Activated T-cell treated with anti-CD3 and anti-CD28 coated beads for 24 hours (primary cell): ENCODE measurements at regions not wholly inside any gene's neighbourhood (a gene's known extent, or its start where the extent isn't known, plus 50 kb on each side); places are given as distances from the start of the nearest gene placed in this dataset.

Source experiments
- DNase-seq: peaks from one replicate; pipeline ENCODE4 v3.0.0-alpha.2; 2020; ENCODE audit warnings: low read depth

DNA sequence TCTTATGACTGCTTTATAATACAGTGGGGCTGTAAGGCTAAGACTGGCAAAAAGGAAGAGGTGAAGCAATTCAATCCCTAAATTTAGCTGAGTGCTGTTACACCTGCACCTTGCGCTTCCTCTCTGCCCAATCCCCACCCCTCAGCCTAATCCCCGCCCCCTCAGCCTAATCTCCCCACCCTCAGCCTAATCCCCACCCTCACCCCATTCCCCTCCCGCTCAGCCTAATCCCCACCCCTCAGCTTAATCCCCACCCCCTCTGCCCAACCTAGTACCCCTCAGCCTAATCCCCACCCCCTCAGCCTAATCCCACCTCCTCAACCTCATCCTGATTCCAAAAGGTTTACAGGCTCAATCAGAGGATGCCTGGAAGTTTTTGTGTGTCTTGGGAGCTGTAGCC is 155.5 kb downstream of the PMP22 start:
- no peak for DNase-seq

DNA sequence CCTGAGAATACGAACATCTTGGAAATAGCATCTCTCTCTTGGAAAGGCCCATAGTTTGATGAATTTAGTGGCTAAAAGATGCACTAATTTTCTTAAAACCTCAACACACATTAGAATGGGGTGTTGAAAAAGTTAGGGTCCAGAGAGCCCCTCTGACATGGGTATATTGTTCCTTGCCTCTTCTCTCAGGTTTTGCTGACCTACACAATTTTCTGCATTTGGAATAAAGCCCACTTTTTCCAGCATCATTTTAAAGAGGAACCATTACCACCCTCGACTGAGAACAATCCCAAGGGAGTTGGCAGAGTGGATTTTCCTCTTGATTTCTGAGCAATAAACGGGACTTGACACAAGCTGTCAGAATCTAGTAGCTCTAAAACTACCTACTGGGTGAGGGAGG is 156.1 kb downstream of the PMP22 start:
- no peak for DNase-seq

DNA sequence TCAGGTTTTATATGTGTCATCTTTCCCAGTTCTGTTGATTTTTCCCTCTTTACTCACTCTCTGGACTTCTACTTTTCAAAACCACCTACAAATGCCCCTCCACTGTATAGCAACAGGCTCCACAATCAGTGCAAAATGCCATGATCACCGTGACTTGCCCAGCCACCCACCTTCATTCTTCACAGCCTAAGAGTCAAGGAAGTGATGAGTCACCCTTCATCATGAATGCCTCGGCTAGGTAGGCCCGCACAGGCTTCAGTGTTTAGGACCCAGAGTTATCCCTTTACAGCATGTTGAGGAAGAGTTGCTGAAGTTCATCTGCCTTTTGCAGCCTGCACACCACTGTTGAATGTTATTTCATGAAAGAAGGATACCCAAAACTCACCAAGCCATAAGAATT is 158.6 kb downstream of the PMP22 start:
- no peak for DNase-seq

DNA sequence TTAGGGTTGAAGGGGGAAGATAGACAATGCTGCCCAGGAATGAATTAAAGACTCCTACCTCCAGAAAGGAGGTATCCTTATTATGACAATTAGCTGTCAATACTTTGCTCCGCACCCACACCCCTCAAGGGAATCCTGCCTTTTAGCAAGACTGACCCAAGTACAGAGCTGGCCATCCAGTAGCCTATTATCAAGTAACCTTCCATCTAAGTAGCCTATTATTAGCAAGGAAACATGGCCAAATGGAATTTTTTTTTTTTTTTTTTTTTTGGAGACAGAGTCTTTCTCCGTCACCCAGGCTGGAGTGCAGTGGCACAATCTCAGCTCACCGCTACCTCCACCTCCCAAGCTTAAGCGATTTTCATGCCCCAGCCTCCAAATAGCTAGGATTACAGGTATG is 161.3 kb downstream of the PMP22 start:
- no peak for DNase-seq

DNA sequence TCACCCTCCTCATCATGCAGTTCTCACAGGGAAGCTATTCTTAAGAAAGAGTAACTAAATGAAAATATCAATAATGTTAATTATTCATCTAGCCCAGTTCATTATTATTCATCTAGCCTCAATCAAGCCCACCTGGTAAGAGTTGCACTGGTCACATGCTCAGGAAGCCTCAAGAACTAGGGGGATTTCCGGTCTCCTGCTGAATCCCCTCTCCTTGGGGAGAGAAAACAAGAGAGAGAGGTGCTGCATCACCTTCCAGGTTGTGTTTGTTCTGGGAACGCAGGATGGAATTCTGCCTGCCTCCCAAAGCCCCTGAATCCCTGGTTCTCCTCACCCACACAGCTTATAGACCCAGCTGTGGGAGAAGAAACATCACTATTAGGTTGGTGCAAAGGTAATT is 164.0 kb downstream of the PMP22 start:
- no peak for DNase-seq

DNA sequence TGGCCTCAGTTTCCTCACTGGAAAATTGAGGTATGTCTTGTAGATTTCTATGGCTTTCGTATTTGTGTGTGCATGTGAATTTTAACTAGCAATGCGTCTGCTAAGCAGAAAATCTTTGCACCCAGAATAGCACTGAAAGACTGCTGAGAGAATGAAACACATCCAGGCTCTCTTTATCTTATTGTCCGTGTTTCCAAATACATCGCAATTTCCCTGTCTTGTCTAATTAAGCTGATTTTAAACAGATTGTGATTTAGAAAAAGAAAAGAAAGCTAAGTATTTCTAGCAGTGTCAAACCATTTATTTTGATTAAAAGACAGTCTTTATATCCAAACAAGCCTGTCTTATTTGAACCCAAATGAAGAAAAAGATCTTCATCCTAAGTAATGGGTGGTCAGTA is 168.6 kb downstream of the PMP22 start:
- no peak for DNase-seq

DNA sequence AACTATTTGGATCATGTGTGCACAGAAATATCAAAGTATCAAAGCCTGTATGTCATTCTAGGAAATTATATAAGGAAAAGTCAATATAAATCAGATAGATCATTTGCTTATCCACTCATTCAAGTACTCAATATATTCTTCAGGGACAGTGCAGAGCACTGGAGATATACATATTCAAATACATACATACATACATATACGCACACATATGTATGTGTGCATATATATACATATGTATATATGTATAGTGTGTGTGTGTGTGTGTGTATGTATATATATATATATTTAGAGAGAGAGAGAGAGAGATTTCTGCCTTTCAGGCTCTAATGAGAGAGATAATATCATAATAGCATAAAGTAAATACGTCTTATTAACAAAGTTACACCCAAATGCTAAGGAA is 169.2 kb downstream of the PMP22 start:
- DNase-seq, result no peak

DNA sequence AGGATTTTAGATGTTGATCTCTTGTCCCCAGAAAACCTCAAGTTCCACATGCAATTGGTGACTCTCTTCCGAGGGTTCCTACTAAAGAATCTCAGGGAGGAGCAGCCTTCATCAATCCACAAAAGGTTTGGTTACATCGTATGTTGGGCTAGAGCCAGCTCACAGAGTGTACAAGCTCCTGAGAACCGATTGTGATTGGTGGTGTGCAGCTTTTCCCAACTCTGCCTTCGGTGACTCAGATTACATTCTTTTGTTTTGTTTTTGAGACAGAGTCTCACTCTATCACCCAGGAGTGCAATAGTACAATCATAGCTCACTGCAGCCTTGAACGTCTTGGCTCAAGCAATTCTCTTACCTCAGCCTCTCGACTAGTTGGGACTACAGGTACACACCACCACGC is 172.4 kb downstream of the PMP22 start:
- no peak for DNase-seq

DNA sequence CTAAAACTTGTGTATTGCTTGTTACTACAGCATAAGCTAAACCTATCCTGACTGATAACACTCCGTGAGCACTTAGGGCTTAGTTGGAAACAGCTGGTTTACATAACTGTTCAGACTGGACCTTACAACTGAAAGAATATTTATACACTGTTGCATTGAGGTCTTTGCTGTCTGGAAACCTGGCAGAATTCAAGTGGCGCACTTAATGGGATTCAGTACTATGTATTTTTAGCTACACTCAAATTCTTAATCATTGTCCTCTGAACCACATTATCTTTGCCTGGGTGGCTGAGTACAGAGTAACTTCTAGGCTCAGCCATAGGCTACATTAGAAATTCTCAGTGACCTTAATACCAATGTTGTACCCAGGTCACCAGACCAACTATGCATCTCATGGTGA is 172.9 kb downstream of the PMP22 start:
- DNase-seq, result no peak

DNA sequence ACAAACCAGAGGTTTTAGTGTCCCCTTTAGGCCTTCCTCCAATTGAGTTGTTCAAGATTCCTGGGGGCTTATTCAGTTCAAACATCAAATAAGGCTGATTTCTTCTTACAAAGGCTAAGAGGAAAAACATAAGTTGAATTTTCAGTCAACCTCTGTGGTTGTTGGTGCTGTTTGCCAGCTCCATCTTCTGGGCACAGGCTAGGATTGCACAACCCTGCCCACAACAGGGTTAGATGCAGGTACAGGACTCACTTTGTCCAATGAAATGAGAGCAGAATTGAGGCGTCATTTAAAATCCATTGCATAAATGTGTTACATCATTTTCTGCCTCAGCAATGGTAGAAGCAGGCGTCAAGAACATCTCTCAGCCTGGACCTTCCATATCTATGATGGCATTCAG is 173.3 kb downstream of the PMP22 start:
- no peak for DNase-seq

DNA sequence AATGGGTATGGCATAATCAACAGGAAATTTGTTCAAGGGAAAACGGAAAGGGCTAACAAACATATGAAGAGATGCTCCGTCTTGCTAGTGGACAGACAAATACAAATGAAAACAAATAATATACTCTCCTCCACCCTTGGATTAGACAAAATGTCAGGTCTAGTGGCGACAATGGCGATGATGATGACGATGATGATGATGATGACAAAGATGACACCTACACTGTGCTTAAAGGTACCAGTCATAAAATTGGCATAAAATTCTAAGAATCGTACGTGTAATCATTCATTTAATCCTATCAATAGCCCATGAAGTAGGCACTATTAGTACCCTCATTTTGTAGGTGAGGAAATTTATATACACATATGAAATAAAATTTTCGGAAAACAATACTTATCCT is 174.6 kb downstream of the PMP22 start:
- DNase-seq, result no peak

DNA sequence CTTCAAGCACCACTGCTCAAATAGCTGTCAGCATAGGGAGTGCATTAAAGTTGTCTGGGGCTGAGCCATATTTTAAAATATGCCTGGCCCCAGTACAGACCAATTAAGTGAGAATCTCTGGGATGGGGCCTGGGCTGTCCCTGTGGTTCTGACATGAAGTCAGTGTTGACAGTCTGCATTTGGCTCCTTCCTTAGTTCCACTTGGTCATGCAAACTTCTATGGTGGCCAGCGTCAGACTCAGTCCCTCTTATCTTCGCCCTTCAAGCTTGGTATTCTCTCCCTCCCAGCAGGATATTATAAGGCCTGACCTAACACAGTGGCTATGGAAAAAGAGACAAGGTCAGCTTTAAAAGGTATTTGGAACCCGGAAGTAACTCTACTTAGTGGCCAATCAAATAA is 177.2 kb downstream of the PMP22 start:
- DNase-seq, result no peak

DNA sequence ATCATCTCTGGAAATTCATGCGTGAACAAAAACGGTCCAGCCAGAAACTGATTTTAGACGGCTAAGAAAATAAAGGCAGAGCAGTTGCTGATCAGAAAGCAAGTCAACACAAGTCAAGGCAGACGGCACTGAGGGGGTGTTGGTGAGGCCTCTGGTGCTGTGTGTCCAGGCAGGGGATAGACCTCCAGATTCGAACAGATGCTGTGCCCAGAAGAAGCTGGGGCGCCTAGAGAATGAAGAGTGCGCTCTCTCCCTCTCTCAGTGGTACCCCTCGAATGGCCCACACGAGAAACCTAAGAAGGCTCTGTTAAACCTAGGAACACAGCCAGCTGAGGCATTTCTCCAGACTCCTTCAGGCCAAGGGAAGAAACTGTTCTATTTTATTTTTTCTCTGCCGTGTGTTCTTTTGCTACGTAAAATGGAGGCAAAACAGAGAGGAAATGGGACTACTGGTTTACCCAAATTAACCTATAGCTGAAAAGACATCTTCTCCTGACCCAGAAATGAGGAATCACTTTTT is 178.3 kb downstream of the PMP22 start:
- DNase-seq, result no peak

DNA sequence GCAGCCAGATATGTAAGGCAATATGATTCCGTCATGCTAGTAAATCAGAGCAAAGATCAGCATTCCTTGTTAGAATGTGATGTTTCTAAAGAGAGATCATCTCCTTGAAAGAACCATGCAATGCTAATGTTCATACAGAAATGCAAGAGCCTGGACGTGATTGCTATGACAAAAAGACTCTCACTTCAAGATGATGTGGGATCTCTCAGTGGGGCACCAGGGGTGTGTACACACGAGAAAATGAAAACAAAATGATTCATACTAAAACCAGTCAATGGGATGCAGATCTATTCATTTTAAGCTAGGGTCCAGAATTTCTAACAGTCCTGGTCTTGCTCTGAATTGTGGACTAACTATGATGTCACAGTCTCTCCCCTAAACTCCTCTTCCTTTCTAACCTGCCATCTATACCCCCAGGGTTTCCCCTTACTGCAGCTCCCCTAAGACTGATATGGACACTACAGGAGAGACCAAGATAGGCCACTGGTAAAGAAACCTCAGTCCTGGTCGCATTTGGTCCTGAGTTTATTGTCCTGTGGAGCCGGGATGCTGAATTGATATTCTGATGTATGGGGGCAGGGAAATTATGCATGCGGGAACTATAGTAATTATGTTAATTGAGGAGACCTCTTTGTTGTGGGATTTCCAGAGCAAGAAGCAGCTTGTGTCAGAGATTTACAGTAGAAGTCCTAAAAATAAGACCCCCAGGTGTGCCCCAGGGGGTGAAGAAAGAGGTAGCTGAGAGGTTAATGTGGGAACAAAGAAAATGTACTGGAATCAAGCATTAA is 179.0 kb downstream of the PMP22 start:
- no peak for DNase-seq

DNA sequence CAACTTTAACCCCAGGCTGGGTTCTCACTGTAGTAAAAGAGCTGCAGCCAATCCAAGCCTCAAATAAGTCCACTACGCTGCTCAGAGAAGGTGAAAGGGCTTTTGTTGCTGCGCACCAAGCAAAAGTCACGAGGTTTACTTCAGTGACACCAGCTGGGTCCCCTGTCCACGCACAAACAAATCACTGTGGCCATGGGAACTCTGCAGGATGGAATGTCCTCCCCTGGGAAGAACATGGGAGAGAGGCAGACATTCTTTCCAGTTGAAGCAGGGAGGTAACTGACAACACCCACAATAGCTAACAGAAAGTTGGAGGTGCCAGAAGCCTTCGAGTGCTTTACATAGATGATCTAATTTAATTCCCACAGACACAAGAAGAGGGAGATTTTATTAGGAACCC is 181.9 kb downstream of the PMP22 start:
- no peak for DNase-seq

DNA sequence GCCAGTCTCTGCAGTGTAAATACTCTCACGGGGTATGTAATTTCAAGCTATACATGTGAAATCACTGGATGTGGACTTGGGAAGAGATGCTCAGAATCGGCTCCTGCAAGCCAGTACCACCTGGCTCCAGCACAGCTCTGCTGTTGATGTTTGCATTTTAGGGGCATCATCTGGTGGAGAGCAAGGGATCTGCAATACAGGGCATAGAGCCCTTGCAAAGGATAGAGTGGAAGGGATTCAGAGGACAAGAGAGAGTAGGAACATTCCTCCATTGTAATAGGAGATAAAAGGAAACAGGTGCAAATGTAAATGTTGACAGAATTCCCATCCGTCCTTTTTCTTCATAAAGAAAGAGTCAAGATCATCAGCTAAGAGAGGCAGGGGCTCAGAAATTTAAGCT is 184.1 kb downstream of the PMP22 start:
- DNase-seq, result no peak

DNA sequence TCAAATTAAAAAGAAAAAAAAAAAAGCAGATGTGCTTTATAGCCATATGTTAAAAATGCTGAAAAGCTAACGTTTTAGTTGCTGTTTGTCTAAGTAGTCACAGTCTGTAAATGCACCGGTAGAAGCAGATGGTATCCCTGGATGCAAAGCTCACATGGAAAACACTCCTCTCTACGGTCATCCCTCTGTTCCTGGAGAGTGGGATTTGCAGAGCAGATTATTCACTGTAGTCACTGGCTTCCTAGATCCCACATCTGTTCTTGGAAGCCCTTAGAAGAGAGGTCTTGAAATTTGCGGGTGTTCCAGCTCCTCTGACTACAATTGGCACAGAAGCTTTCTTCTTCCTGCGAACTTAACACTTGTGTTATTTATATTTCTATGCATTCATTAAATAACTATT is 186.6 kb downstream of the PMP22 start:
- DNase-seq, result no peak

DNA sequence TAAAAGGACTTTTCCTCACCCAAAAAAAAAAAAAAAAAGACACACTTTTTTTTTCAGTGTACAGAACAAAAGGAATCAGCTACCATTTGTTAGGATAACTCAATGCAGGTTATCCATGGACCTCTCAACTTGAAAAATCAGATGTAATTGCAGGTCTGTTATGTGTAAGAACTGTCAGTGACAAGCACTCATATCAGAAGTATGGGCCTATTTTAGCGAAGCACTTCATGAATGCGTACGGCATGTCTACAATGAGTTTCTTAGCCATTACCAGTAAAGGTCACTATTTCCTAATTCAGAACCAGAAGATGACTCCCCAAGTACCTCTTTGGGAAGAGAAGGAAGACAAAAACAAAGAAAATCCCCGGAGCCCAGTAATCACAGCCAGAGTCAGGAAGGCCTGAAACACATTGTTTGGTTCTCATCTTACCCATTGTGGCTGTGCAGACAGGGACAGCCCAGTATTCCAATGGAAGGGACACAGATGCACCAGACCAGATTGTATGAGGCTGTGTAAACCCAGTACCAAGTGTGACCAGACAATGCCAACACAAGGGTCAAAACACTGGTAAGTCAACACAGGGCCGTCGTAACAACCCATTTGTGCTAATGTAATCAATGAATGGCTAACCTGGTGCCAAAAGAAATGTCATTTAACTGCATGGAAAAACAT is 188.0 kb downstream of the PMP22 start:
- DNase-seq, result no peak

DNA sequence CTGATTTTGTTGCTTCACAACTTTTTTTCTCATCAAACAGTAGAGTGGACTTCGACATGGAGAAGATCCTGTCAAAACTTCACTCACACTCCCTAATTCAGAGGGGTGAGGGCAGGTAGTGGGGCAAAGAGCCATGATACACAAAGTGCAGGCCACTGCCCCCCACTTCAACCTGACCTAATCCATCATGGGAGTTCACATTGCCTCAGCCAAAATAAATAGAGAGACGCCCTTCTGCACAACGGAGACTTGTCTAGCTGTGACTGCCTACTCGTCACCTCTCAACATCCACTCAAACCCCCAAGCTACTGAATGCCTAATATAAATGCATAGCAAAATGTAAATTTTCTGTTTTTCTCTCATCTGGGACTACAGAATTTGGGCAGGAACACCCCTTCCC is 213.2 kb downstream of the PMP22 start:
- no peak for DNase-seq

DNA sequence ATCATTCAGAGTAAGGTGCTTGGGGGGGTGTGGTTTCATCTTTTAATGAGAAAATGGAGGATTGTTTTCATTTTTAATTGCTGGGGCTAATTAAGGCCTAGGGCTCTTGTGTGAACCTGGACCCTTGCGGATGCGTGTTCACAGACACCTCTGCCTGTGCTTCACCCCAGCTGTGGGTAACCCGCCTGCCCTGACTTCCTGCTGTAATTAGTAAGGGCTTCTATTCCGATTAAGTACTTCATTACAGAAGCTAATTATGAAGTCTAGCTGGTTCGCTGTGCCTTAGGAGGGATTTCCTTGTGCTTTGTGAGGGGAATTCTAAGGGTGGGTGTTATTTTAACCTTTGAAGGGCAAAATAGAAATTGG is 215.3 kb downstream of the PMP22 start:
- no peak for DNase-seq

DNA sequence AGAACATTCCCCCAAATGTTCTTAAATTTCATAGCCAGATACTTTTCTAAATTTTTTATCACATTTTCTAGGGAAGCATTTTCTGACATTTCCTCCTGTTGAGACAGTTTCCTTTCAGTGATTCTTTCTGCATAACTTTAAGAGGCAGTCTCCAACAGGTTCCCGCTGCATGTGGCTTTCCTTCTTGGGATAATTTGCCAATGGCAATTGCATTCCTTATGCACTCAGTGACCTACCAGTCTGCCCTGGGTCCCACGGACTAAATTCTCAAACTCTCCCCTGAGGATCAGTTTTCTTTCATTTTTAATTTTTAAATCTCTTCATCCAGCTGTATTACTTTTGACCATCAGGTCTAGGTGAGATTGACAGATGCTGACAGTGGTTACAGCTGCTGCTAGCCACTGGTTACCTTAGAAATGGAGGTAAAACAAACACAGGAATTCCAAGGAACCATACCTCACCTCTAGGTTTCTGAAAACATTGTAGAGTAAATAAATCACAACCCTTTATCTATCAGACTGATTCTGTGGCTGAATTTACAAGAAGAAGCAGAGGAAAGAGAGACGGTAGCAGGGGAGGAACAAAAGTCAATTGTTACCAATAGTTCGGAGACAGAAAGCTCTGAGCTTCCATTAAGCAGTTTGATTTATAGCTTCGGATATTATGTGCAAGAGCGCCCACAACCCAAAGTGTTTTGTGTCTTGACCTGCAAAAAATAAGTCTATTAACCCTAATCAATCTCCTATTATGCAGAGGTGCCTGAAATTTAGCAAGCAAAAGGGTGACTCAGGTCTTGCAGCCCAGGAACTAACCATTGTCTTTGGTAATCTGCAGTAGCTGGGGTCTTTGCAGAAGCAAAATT is 216.0 kb downstream of the PMP22 start:
- DNase-seq, result no peak

DNA sequence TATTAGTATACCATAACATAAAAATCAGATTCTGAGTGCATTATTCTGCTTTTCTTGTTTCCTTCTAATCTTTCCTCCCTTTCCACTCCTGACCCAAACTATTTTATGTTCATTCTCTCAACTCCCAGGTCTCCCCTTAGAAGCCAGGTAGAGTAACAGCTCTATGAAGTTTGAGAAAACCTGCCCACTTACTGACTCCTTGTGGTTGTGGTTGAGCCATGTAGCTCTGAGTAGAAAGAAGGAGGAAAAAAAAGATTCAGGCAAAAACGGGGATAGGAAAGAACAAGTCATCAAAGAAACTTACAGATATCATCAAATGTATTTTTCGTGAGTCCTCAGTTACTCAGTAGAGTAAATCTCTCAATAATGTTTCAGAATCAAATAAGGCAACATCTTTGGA is 216.7 kb downstream of the PMP22 start:
- DNase-seq, result no peak

DNA sequence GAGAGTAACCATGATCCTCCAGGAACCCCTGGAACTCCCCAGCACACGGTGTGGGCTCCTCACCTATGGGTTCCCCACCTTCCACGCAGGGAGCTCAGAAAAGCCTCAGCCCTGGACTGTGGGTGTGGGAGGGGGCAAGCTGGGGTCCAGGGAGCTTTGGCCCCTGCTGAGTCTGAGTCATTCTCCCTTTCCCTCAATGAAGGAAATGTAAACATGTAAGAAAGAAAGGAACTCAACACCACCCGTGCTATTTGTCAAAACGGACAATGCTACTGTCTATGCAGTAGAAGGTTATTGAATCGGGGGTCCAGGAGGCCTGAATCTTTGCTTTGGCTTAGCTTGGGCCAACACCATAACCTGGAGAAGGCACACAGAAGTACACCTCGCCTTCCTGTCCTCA is 222.8 kb downstream of the PMP22 start:
- DNase-seq, result no peak
